ENCODE measurements at regions not wholly inside any gene's neighbourhood (a gene's known extent, or its start where the extent isn't known, plus 50 kb on each side); places are given as distances from the start of the nearest gene placed in this dataset.
A peak's percentile ranks its signal among the peaks of the same experiment; 100 is the strongest.
"Not testable (repeated sequence)": the region's sequence is repeated elsewhere in the genome, so short reads cannot be mapped to it uniquely, and the experiment has no call there.

DNA sequence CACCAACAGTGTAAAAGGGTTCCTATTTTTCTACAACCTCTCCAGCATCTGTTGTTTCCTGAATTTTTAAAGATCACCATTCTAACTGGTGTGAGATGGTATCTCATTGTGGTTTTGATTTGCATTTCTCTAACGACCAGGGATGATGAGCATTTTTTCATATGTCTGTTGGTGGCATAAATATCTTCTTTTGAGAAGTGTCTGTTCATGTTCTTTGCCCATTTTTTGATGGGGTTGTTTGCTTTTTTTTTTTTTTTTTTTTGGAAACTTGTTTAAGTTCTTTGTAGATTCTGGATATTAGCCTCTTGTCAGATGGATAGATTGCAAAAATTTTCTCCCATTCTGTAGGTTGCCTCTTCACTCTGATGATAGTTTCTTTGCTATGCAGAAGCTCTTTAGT, 145.5 kb upstream of the PLXNC1 start:
- H3K4me3 ChIP-seq (ENCODE audit: low read length); H3K27ac ChIP-seq (ENCODE audit: low read depth, low read length); H3K9me3 ChIP-seq (ENCODE audit: insufficient read depth, low read depth, low read length); H3K27me3 ChIP-seq (ENCODE audit: insufficient read depth, low read length); H3K4me1 ChIP-seq (ENCODE audit: insufficient read depth, low read length); H3K36me3 ChIP-seq (ENCODE audit: insufficient read depth, low read length); H3K9ac ChIP-seq (ENCODE audit: low read depth, low read length): not testable (repeated sequence)
- WGBS, result 96% methylated on average over 1 of the region's 1 CpG

DNA sequence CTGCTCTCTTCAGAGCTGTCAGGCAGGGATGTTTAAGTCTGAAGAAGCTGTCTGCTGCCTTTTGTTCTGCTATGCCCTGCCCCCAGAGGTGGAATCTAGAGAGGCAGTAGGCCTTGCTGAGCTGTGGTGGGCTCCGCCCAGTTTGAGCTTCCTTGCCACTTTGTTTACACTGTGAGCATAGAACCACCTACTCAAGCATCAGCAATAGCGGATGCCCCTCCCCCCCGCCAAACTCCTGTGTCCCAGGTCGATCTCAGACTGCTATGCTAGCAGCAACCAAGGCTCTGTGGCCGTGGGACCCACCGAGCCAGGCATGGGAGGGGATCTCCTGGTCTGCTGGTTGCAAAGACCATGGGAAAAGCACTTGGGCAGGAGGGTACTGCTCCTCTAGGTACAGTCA, 140.5 kb upstream of the PLXNC1 start:
- H3K9me3 ChIP-seq (ENCODE audit: insufficient read depth, low read depth, low read length); H3K4me3 ChIP-seq (ENCODE audit: low read length); H3K9ac ChIP-seq (ENCODE audit: low read depth, low read length); H3K27ac ChIP-seq (ENCODE audit: low read depth, low read length); H3K27me3 ChIP-seq (ENCODE audit: insufficient read depth, low read length); H3K36me3 ChIP-seq (ENCODE audit: insufficient read depth, low read length): not testable (repeated sequence)
- 57% methylated on average over 6 of the region's 6 CpGs for WGBS
- peaks cover 19% of the 10 kb centered on the region for H3K4me1 ChIP-seq (ENCODE audit: insufficient read depth, low read length)

DNA sequence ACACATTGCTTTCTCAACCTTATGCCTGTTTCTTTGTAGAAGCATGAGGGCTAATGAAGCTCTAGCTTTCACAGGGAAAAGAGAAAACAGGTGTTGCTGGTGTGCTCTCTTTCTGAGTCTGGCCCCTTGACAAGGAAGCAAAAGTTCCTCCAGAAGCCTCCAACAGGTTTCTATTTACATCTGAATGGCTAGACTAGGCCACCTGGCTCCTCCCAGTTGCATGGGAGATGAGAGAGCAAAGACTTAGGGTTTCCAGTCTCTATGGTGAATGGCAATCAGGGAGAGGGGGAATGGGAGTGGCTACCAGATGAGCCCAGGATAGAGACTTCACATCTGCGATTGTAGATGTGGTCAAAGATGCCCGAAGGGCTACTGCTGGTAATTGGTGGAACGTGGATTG, 138.1 kb upstream of the PLXNC1 start:
- Histone ChIP-seq H3K4me1 (ENCODE audit: insufficient read depth, low read length) (peaks cover 19% of the 10 kb centered on the region), H3K27ac (ENCODE audit: low read depth, low read length) (peak overlapping the region; percentile 13; the same call in 1 of the 2 replicates), H3K27me3 (ENCODE audit: insufficient read depth, low read length) (no peaks in the 10 kb centered on the region), H3K9ac (ENCODE audit: low read depth, low read length) (no peak overlapping the region), H3K36me3 (ENCODE audit: insufficient read depth, low read length) (no peaks in the 10 kb centered on the region), H3K4me3 (ENCODE audit: low read length) (no peak overlapping the region), H3K9me3 (ENCODE audit: insufficient read depth, low read depth, low read length) (no peaks in the 10 kb centered on the region)
- WGBS, result 25% methylated on average over 2 of the region's 3 CpGs

DNA sequence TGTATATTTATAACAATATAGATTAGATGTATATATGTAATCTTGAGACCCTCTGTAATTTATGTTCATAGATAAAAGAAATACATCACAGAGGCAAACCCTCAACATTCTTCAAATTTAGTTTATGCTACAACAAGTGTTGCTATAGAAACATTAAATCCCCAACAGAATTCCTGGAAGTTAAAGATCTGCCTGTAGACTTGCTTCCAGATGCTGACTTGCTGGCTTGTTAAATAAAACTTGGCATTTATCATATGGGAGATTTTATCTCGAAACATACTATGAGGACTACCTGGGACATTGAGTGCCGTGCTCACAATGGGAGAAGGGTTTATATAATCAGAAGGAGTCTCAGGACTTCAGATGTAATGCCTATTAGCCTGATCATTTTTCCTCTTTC, 136.3 kb upstream of the PLXNC1 start:
- Histone ChIP-seq H3K36me3 (ENCODE audit: insufficient read depth, low read length) (no peaks in the 10 kb centered on the region), H3K27me3 (ENCODE audit: insufficient read depth, low read length) (no peaks in the 10 kb centered on the region), H3K4me3 (ENCODE audit: low read length) (no peak overlapping the region), H3K4me1 (ENCODE audit: insufficient read depth, low read length) (peaks cover 19% of the 10 kb centered on the region), H3K27ac (ENCODE audit: low read depth, low read length) (no peak overlapping the region), H3K9ac (ENCODE audit: low read depth, low read length) (no peak overlapping the region), H3K9me3 (ENCODE audit: insufficient read depth, low read depth, low read length) (peaks cover 14% of the 10 kb centered on the region)
- 100% methylated on average over 2 of the region's 2 CpGs for WGBS

DNA sequence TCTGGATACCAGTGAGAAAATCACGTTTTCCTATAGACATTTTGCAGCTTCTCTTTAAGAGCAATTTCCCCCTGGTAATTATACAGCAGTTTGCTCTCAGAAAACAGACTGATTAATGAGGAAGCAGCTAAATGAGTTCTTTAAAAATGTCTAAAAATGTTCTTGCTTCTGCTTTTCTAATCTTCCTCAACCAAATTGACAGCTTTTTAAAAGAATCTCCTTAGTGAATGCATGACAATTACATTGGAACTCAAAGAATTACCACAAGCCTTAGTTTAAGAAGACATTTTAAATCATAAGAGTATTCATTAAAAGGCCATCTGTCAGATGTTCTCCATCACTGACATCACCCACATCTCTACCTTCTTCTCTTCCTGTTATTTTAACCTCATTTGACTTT, 135.8 kb upstream of the PLXNC1 start:
- Histone ChIP-seq H3K27me3 (ENCODE audit: insufficient read depth, low read length) (no peaks in the 10 kb centered on the region), H3K36me3 (ENCODE audit: insufficient read depth, low read length) (no peaks in the 10 kb centered on the region), H3K27ac (ENCODE audit: low read depth, low read length) (no peak overlapping the region), H3K4me3 (ENCODE audit: low read length) (no peak overlapping the region), H3K9me3 (ENCODE audit: insufficient read depth, low read depth, low read length) (peaks cover 19% of the 10 kb centered on the region), H3K4me1 (ENCODE audit: insufficient read depth, low read length) (peaks cover 19% of the 10 kb centered on the region), H3K9ac (ENCODE audit: low read depth, low read length) (no peak overlapping the region)
- 67% methylated on average over 1 of the region's 1 CpG for WGBS

DNA sequence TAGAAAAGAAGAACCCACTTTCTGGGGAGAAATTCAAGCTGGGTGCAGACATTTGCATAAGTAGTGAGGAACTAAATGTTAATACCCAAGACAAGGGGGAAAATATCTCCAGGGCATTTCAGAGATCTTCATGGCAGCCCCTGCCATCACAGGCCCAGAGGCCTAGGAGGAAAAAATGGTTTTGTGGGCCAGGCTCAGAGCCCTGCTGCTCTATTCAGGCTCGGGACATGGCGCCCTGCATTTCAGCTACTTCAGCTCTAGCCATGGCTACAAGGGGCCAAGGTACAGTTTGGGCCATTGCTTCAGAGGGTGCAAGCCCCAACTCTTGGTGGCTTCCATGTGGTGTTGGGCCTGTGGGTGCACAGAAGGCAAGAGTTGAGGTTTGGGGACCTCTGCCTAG, 131.1 kb upstream of the PLXNC1 start:
- H3K36me3 ChIP-seq (ENCODE audit: insufficient read depth, low read length); H3K9ac ChIP-seq (ENCODE audit: low read depth, low read length); H3K4me1 ChIP-seq (ENCODE audit: insufficient read depth, low read length); H3K27me3 ChIP-seq (ENCODE audit: insufficient read depth, low read length); H3K27ac ChIP-seq (ENCODE audit: low read depth, low read length); H3K4me3 ChIP-seq (ENCODE audit: low read length): not testable (repeated sequence)
- peaks cover 32% of the 10 kb centered on the region for H3K9me3 ChIP-seq (ENCODE audit: insufficient read depth, low read depth, low read length)
- 97% methylated on average over 2 of the region's 2 CpGs for WGBS

DNA sequence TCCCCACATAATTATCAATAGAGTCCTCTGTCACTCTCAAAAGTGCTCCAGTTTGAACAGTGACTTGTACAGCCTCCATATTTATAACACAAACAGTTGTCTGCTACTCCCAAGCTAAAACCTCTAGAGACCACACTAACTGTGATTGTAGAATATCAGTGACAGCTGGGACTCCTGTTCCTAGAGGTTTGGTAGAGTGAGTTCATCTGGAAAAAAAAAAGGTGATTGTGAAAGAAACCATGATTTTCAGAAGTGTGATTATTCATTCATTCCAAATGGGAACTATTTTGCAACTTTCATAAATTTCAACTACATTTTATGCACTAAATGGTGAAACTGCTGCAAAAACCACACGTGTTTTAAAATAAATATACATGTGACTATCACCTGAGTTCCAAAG, 128.0 kb upstream of the PLXNC1 start:
- Histone ChIP-seq H3K27ac (ENCODE audit: low read depth, low read length) (no peak overlapping the region), H3K4me1 (ENCODE audit: insufficient read depth, low read length) (no peaks in the 10 kb centered on the region), H3K9ac (ENCODE audit: low read depth, low read length) (no peak overlapping the region), H3K9me3 (ENCODE audit: insufficient read depth, low read depth, low read length) (peaks cover 43% of the 10 kb centered on the region), H3K27me3 (ENCODE audit: insufficient read depth, low read length) (no peaks in the 10 kb centered on the region), H3K36me3 (ENCODE audit: insufficient read depth, low read length) (no peaks in the 10 kb centered on the region), H3K4me3 (ENCODE audit: low read length) (no peak overlapping the region)
- 92% methylated on average over 1 of the region's 1 CpG for WGBS

DNA sequence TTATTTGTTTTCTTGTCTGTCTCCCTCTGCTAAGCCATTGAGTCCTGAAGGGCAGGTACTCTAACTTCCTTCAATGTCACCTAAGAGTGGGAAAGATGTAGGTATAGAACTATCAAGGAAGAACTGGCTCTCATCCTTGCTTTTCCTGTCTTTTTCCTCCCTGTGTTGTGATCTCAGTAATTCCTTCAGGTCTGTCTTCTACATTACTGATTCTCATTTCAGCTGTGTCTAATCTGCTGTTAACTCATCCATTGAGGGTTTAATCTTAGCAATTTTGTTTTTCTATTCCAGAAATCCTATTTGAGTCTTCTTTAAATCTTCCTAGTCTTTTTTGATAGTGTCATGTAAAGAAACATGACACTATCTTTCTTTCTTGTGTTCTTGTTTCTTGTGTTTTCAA, 124.5 kb upstream of the PLXNC1 start:
- peaks cover 6% of the 10 kb centered on the region; the same call in 1 of the 2 replicates for H3K4me1 ChIP-seq (ENCODE audit: insufficient read depth, low read length)
- no peak overlapping the region for H3K9ac ChIP-seq (ENCODE audit: low read depth, low read length)
- H3K4me3 ChIP-seq (ENCODE audit: low read length), result no peak overlapping the region
- no peaks in the 10 kb centered on the region for H3K36me3 ChIP-seq (ENCODE audit: insufficient read depth, low read length)
- no peak overlapping the region for H3K27ac ChIP-seq (ENCODE audit: low read depth, low read length)
- peaks cover 13% of the 10 kb centered on the region for H3K9me3 ChIP-seq (ENCODE audit: insufficient read depth, low read depth, low read length)
- no peaks in the 10 kb centered on the region for H3K27me3 ChIP-seq (ENCODE audit: insufficient read depth, low read length)

DNA sequence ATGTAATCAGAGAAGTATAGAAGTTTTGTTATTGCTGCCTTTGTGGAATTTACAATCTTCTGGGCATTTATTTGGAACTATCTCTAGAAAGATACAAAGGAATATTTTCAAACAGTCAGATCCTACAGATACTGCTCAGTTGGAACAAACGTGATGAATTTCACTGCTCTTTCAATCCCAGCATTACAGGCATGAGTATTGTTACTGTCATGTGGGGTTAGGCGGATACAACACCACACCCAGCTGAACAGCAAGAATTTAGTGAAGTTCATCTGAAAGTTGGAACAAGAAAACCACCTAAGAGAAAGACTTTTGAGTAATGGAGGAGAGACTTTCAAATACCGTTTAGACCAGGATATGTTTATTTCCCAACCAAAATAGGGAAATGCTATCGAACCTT, 123.3 kb upstream of the PLXNC1 start:
- Histone ChIP-seq H3K9ac (ENCODE audit: low read depth, low read length) (no peak overlapping the region), H3K4me1 (ENCODE audit: insufficient read depth, low read length) (peaks cover 6% of the 10 kb centered on the region; the same call in 1 of the 2 replicates), H3K27ac (ENCODE audit: low read depth, low read length) (no peak overlapping the region), H3K4me3 (ENCODE audit: low read length) (no peak overlapping the region), H3K9me3 (ENCODE audit: insufficient read depth, low read depth, low read length) (peaks cover 11% of the 10 kb centered on the region), H3K27me3 (ENCODE audit: insufficient read depth, low read length) (no peaks in the 10 kb centered on the region), H3K36me3 (ENCODE audit: insufficient read depth, low read length) (no peaks in the 10 kb centered on the region)
- 96% methylated on average over 4 of the region's 4 CpGs for WGBS

DNA sequence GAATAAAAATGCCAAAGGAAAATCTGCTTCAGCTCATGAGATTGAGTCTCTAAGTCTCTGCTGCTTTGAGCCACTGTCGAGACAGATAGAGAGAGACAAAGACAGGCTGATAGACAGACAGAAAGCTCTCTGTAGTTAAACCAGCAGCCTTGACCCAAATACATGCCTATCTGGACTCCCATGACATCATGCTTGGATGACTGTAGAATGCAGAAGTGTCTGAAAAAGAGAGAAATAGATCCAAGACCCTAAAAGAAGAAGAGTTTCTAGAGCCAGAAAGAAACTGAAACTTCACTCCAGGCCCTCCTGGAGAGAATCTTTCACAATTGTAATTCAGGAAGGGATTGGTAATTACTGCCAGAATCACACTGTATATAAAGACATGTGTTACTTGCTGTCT, 122.6 kb upstream of the PLXNC1 start:
- H3K4me3 ChIP-seq (ENCODE audit: low read length), result no peak overlapping the region
- H3K9me3 ChIP-seq (ENCODE audit: insufficient read depth, low read depth, low read length), result peaks cover 11% of the 10 kb centered on the region
- no peaks in the 10 kb centered on the region for H3K36me3 ChIP-seq (ENCODE audit: insufficient read depth, low read length)
- no peak overlapping the region for H3K9ac ChIP-seq (ENCODE audit: low read depth, low read length)
- WGBS, result 85% methylated on average over 1 of the region's 1 CpG
- H3K27me3 ChIP-seq (ENCODE audit: insufficient read depth, low read length), result no peaks in the 10 kb centered on the region
- peaks cover 6% of the 10 kb centered on the region; the same call in 1 of the 2 replicates for H3K4me1 ChIP-seq (ENCODE audit: insufficient read depth, low read length)
- H3K27ac ChIP-seq (ENCODE audit: low read depth, low read length), result no peak overlapping the region

DNA sequence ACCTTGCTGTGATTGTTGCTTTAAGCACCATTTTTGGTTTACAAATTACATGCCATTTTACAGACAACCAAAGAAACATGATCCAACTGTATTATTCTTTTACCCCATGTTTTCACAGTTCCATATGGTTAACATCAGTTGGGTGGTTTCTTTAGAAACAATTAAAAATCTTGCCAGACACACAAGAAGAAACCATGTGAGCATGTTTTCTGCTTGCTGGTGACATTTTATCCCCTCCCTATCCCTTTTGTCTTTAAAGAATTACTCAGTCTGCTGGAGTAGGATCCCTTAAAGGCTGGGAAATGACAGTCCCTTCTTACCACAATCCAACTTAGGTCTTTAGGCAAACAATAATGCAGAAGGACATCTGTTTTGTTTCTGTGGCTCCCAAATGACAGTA, 121.8 kb upstream of the PLXNC1 start:
- no peaks in the 10 kb centered on the region for H3K27me3 ChIP-seq (ENCODE audit: insufficient read depth, low read length)
- H3K9me3 ChIP-seq (ENCODE audit: insufficient read depth, low read depth, low read length), result peaks cover 11% of the 10 kb centered on the region
- no peak overlapping the region for H3K4me3 ChIP-seq (ENCODE audit: low read length)
- H3K9ac ChIP-seq (ENCODE audit: low read depth, low read length), result no peak overlapping the region
- no peak overlapping the region for H3K27ac ChIP-seq (ENCODE audit: low read depth, low read length)
- H3K36me3 ChIP-seq (ENCODE audit: insufficient read depth, low read length), result no peaks in the 10 kb centered on the region
- peaks cover 6% of the 10 kb centered on the region; the same call in 1 of the 2 replicates for H3K4me1 ChIP-seq (ENCODE audit: insufficient read depth, low read length)

DNA sequence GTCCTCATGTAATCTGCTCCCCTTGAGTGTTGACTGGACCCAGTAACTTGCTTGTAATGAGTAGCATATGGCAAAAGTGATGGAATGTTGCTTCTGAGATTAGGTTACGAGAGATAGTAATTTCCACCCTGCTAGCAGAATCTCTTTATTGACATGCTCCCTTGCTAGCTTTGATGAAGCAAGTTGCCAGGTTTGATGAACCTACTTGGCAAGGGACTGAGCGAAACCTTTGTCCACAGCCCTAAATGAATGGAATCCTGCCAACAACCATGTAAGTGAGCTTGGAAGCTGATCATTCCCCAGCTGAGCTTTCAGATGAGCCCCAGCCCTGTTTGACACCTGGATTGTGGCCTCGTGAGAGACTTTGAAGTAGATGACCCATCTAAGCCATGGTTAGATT, 120.8 kb upstream of the PLXNC1 start:
- no peaks in the 10 kb centered on the region for H3K36me3 ChIP-seq (ENCODE audit: insufficient read depth, low read length)
- no peaks in the 10 kb centered on the region for H3K27me3 ChIP-seq (ENCODE audit: insufficient read depth, low read length)
- H3K4me1 ChIP-seq (ENCODE audit: insufficient read depth, low read length), result peaks cover 6% of the 10 kb centered on the region; the same call in 1 of the 2 replicates
- WGBS, result 90% methylated on average over 3 of the region's 3 CpGs
- H3K4me3 ChIP-seq (ENCODE audit: low read length), result no peak overlapping the region
- no peak overlapping the region for H3K9ac ChIP-seq (ENCODE audit: low read depth, low read length)
- peaks cover 11% of the 10 kb centered on the region for H3K9me3 ChIP-seq (ENCODE audit: insufficient read depth, low read depth, low read length)
- no peak overlapping the region for H3K27ac ChIP-seq (ENCODE audit: low read depth, low read length)

All from HUES64 (cell line).